ENCODE measurements at regions not wholly inside any gene's neighbourhood (a gene's known extent, or its start where the extent isn't known, plus 50 kb on each side); places are given as distances from the start of the nearest gene placed in this dataset.

DNA sequence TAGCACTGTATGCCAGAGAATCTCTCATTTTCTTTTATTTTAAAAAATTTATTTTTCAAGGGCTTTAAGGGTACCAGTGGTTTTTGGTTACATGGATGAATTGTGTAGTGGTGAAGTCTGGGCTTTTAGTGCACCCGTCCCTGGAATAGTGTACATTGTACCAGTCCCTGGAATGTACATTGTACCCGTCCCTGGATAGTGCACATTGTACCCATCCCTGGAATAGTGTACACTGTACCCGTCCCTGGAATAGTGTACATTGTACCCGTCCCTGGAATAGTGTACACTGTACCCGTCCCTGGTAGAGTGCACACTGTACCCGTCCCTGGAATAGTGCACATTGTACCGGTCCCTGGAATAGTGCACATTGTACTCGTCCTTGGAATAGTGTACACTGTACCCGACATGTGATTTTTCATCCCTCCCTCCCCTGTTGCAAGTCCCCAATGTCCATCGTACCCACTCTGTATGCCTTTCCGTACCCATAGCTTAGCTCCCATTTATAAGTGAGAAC lies 56.1 kb upstream of the HELT start:
- TF ChIP-seq SPI1 (IDR thresholded peaks at IDR 0.05; ENCODE audit: low read depth, low read length): no peak
- TF ChIP-seq POLR2A (IDR thresholded peaks at IDR 0.05; ENCODE audit: low read depth, low read length): no peak

Data from GM12891 (cell line).